GM21447 (cell line): ENCODE measurements at regions not wholly inside any gene's neighbourhood (a gene's known extent, or its start where the extent isn't known, plus 50 kb on each side); places are given as distances from the start of the nearest gene placed in this dataset.
"Not testable (repeated sequence)": the region's sequence is repeated elsewhere in the genome, so short reads cannot be mapped to it uniquely, and the experiment has no call there.

Experiments used
- ATAC-seq: cut with Tn5 transposase; IDR thresholded peaks from one replicate; pipeline ENCODE4 v1.9.1; 2021; ENCODE audit not compliant: unreplicated experiment

- no peak for ATAC-seq
Measured at GRCh38 chr13:76297331-76297730, 588.9 kb downstream of the KCTD12 start.

- ATAC-seq = no peak
Measured at GRCh38 chr13:76296751-76297150, 589.5 kb downstream of the KCTD12 start.

GRCh38 chr13:76295020-76295419 is 591.2 kb downstream of the KCTD12 start:
- not testable (repeated sequence) for ATAC-seq

- ATAC-seq = no peak
Measured at GRCh38 chr13:76293751-76294150, 592.5 kb downstream of the KCTD12 start.

GRCh38 chr13:76293346-76293745 is 592.9 kb downstream of the KCTD12 start:
- ATAC-seq = no peak

GRCh38 chr13:76292726-76293125 is 593.5 kb downstream of the KCTD12 start:
- ATAC-seq = no peak

- ATAC-seq = no peak
Measured at GRCh38 chr13:76292031-76292430, 594.2 kb downstream of the KCTD12 start.

- no peak for ATAC-seq
Measured at GRCh38 chr13:76289558-76289957, 596.6 kb downstream of the KCTD12 start.

GRCh38 chr13:76286178-76286577 is 600.0 kb downstream of the KCTD12 start:
- no peak for ATAC-seq

- no peak for ATAC-seq
Measured at GRCh38 chr13:76285463-76285862, 600.7 kb downstream of the KCTD12 start.

GRCh38 chr13:76279766-76280165 is 606.4 kb downstream of the KCTD12 start:
- ATAC-seq = not testable (repeated sequence)

GRCh38 chr13:76271728-76272232 is 614.4 kb downstream of the KCTD12 start:
- no peak for ATAC-seq

- ATAC-seq = not testable (repeated sequence)
Measured at GRCh38 chr13:76268307-76268706, 617.9 kb downstream of the KCTD12 start.

- no peak for ATAC-seq
Measured at GRCh38 chr13:76267216-76267615, 619.0 kb downstream of the KCTD12 start.

- no peak for ATAC-seq
Measured at GRCh38 chr13:76266561-76266960, 619.6 kb downstream of the KCTD12 start.

- ATAC-seq = no peak
Measured at GRCh38 chr13:76250211-76250610, 614.1 kb downstream of the LMO7 start.

GRCh38 chr13:76245920-76246319 is 609.8 kb downstream of the LMO7 start:
- ATAC-seq = no peak

GRCh38 chr13:76245211-76245610 is 609.1 kb downstream of the LMO7 start:
- ATAC-seq = no peak

GRCh38 chr13:76243120-76243519 is 607.0 kb downstream of the LMO7 start:
- not testable (repeated sequence) for ATAC-seq

GRCh38 chr13:76239031-76239680 is 603.0 kb downstream of the LMO7 start:
- no peak for ATAC-seq

GRCh38 chr13:76231522-76232167 is 595.5 kb downstream of the LMO7 start:
- no peak for ATAC-seq

GRCh38 chr13:76229281-76229680 is 593.2 kb downstream of the LMO7 start:
- ATAC-seq = no peak

- no peak for ATAC-seq
Measured at GRCh38 chr13:76226941-76227340, 590.8 kb downstream of the LMO7 start.
